B cell (primary cell): ENCODE measurements at regions not wholly inside any gene's neighbourhood (a gene's known extent, or its start where the extent isn't known, plus 50 kb on each side); places are given as distances from the start of the nearest gene placed in this dataset.

Experiments
- ATAC-seq: fragments of 200-7000 bp; cut with Tn5 transposase; one replicate; pipeline ENCODE4 v1.10.0; 2021; ENCODE audit warnings: low read depth, mild to moderate bottlenecking, moderate number of reproducible peaks, moderate library complexity
- CTCF ChIA-PET: fragments of 350-600 bp; sonication (Branson Sonifier 250); formaldehyde crosslinking; loops from one replicate; lab custom pipeline; 2021; ENCODE audit warnings: antibody characterized with exemption, inconsistent platforms; lab: Charles Lee
- POLR2A ChIA-PET: fragments of 350-600 bp; sonication (Branson Sonifier 250); formaldehyde crosslinking; loops from one replicate; lab custom pipeline; 2021; ENCODE audit warnings: antibody characterized with exemption; lab: Charles Lee
- DNase-seq: peaks from one replicate; pipeline ENCODE4 v3.0.0; 2013
- H2AFZ ChIP-seq: 2 replicates; pipeline ENCODE4 v1.6.1; 2012; ENCODE audit warnings: mild to moderate bottlenecking, low read depth, low read length; ENCODE audit not compliant: insufficient read depth, poor library complexity, severe bottlenecking
- H3K27ac ChIP-seq, 2 donors: 1 replicate in 1 of 2; 2 replicates in 1 of 2; pipeline ENCODE4 v1.5.1; 2012 to 2013; ENCODE audit warnings: low read length in 2 of 2, mild to moderate bottlenecking in 2 of 2, moderate library complexity in 1 of 2
- H3K27me3 ChIP-seq, 4 experiments: fragments of 200-600 bp in 1 of 4; sonication (generic) in 1 of 4; replicated peaks in 1 of 4; 1 replicate in 2 of 4; 2 replicates in 2 of 4; pipeline versions ENCODE4 v1.6.1 to v1.7.0; 2013 to 2016; ENCODE audit warnings: low read length in 3 of 4, mild to moderate bottlenecking in 2 of 4, mixed read lengths in 1 of 4, moderate library complexity in 1 of 4; ENCODE audit not compliant: insufficient read depth in 4 of 4, control insufficient read depth in 3 of 4; ENCODE audit errors: control extremely low read depth in 1 of 4
- H3K36me3 ChIP-seq, 2 experiments: replicated peaks in 1 of 2; 1 replicate in 1 of 2; 2 replicates in 1 of 2; pipeline versions ENCODE4 v1.6.1 to v1.7.1; 2013; ENCODE audit warnings: low read length in 1 of 2; ENCODE audit not compliant: insufficient read depth in 2 of 2, control insufficient read depth in 1 of 2; ENCODE audit errors: control extremely low read depth in 1 of 2, extremely low read depth in 1 of 2
- H3K4me1 ChIP-seq, 2 donors: fragments of 200-600 bp in 1 of 2; sonication (generic) in 1 of 2; 1 replicate in 1 of 2; 2 replicates in 1 of 2; pipeline versions ENCODE4 v1.5.1 to v1.6.1; 2013 to 2017; ENCODE audit warnings: low read length in 2 of 2; ENCODE audit not compliant: control insufficient read depth in 2 of 2, insufficient read depth in 2 of 2
- H3K4me2 ChIP-seq: replicated peaks from 2 replicates; pipeline ENCODE3; 2012; ENCODE audit warnings: mild to moderate bottlenecking, low read depth, low read length; ENCODE audit not compliant: poor library complexity, severe bottlenecking
- H3K4me3 ChIP-seq, 5 experiments: fragments of 200-600 bp in 1 of 5; sonication (generic) in 1 of 5; 1 replicate in 3 of 5; 2 replicates in 2 of 5; pipeline versions ENCODE4 v1.5.1 to v1.7.0; 2011 to 2016; ENCODE audit warnings: low read length in 4 of 5, mild to moderate bottlenecking in 4 of 5, low read depth in 2 of 5, control low read depth in 1 of 5, moderate library complexity in 1 of 5; ENCODE audit not compliant: insufficient read depth in 1 of 5; ENCODE audit errors: control extremely low read depth in 1 of 5, extremely low read depth in 1 of 5
- H3K79me2 ChIP-seq: fragments of 200-600 bp; sonication (generic); one replicate; pipeline ENCODE4 v1.6.0; 2016; ENCODE audit warnings: low read length; ENCODE audit not compliant: control insufficient read depth, insufficient read depth
- H3K9ac ChIP-seq: fragments of 200-600 bp; sonication (generic); 2 replicates; pipeline ENCODE4 v1.6.1; 2017; ENCODE audit warnings: mild to moderate bottlenecking, low read length, moderate library complexity
- H3K9me3 ChIP-seq, 3 donors: one replicate each; pipeline versions ENCODE4 v1.6.1 to v1.7.1; 2013; ENCODE audit warnings: low read length in 2 of 3; ENCODE audit not compliant: control insufficient read depth in 2 of 3, insufficient read depth in 1 of 3; ENCODE audit errors: control extremely low read depth in 1 of 3
- H4K20me1 ChIP-seq: 2 replicates; pipeline ENCODE4 v1.6.0; 2012; ENCODE audit warnings: mild to moderate bottlenecking, low read length; ENCODE audit not compliant: insufficient read depth, control insufficient read depth, poor library complexity, severe bottlenecking
- H3K27ac Mint-ChIP-seq: one replicate; pipeline ENCODE4 v1.8.0; 2021; ENCODE audit warnings: mixed read lengths
- H3K27me3 Mint-ChIP-seq: one replicate; pipeline ENCODE4 v1.8.0; 2021; ENCODE audit warnings: mixed read lengths
- H3K4me1 Mint-ChIP-seq: one replicate; pipeline ENCODE4 v1.8.0; 2021; ENCODE audit warnings: mixed read lengths
- H3K4me3 Mint-ChIP-seq: one replicate; pipeline ENCODE4 v1.8.0; 2021; ENCODE audit warnings: mixed read lengths
- H3K9me3 Mint-ChIP-seq: one replicate; pipeline ENCODE4 v1.8.0; 2022; ENCODE audit warnings: mixed read lengths; ENCODE audit not compliant: insufficient read depth
- CTCF ChIP-seq: fragments of 200-600 bp; IDR thresholded peaks from one replicate; pipeline ENCODE4 v1.8.0; 2022; ENCODE audit warnings: antibody characterized with exemption, mild to moderate bottlenecking
- EZH2 ChIP-seq: IDR thresholded peaks from 2 replicates; pipeline ENCODE4 v1.6.1; 2012; ENCODE audit warnings: borderline replicate concordance, low read depth, mild to moderate bottlenecking, moderate library complexity, low read length; ENCODE audit not compliant: insufficient read depth, poor library complexity, severe bottlenecking
- WGBS: methylation state at CpG from one replicate; pipeline ENCODE4 v1.1.5; 2013; ENCODE audit warnings: missing lambda C conversion rate; ENCODE audit not compliant: insufficient coverage; 5-methylcytosine and 5-hydroxymethylcytosine counted together
- intact Hi-C: fragments of 100-400 bp; cut with micrococcal nuclease; formaldehyde crosslinking; loops from one replicate; pipeline ENCODE4 v1.10.0; 2022

DNA sequence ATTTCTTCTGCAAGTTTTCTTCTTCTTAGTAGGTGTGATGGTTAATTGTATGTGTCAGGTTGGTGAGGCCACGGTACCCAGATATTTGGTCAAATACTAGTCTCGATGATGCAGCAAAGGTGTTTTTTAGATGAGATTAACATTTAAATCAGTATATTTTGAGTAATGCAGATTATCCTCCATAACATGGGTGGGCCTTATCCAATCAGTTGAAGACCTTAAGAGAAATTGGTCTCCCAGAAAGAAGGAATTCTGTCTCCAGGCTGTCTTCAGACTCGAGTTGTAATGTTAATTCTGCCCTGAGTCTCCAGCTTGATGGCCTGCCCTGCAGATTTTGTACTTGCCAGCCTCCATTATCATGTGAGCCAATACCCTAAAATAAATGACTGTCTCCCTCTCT lies 122.5 kb upstream of the TSPAN5 start:
- peaks cover 32% of the 10 kb centered on the region for H3K27me3 Mint-ChIP-seq

DNA sequence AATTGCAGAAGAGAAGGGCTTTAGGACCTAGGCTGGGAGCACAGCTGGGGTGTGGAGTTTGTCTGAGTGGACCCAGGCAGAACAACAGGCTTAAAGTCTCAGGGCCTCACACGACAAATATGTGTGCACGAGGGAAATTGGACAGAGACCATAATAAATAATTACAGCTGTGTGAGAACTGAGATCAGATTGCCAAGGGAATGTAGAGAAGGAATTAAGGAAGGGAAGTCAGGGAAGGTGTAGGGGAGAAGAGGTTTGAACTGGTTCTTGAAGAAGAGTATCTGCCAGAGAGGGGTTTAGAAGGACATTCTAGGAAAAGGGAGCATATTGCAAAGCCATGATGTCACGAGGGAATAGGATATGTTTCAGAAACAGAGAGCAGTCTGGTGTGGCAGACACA lies 120.7 kb upstream of the TSPAN5 start:
- peaks cover 29% of the 10 kb centered on the region for H3K27me3 Mint-ChIP-seq
- POLR2A ChIA-PET = no interaction called here
- H3K9ac ChIP-seq = no peak overlapping the region
- no peak overlapping the region for H3K27ac ChIP-seq
- intact Hi-C loops = no loop called here
- H3K36me3 ChIP-seq = no peaks in the 10 kb centered on the region
- no peaks in the 10 kb centered on the region for H3K27me3 ChIP-seq
- no peaks in the 10 kb centered on the region for H3K4me1 Mint-ChIP-seq
- no peak overlapping the region for H3K4me3 Mint-ChIP-seq
- ATAC-seq = no peak
- no peak overlapping the region for H3K4me2 ChIP-seq
- no peak for DNase-seq
- no peak overlapping the region for H3K4me3 ChIP-seq
- no peak overlapping the region for H3K27ac Mint-ChIP-seq
- H4K20me1 ChIP-seq = no peaks in the 10 kb centered on the region
- no peak overlapping the region for H2AFZ ChIP-seq
- H3K79me2 ChIP-seq = no peaks in the 10 kb centered on the region
- no peaks in the 10 kb centered on the region for H3K4me1 ChIP-seq
- CTCF ChIA-PET = no interaction called here
- TF ChIP-seq EZH2 (no peak), CTCF (no peak)
- 95% methylated on average over 3 of the region's 3 CpGs for WGBS
- no peaks in the 10 kb centered on the region for H3K9me3 ChIP-seq
- peaks cover 3% of the 10 kb centered on the region for H3K9me3 Mint-ChIP-seq

More for the DNA sequence above, 122.5 kb upstream of the TSPAN5 start:
- H3K4me3 ChIP-seq = no peak overlapping the region
- H3K9me3 ChIP-seq = no peaks in the 10 kb centered on the region
- ChIA-PET POLR2A (no interaction called here), CTCF (no interaction called here)
- TF ChIP-seq EZH2 (no peak), CTCF (no peak)
- no peaks in the 10 kb centered on the region for H4K20me1 ChIP-seq
- H3K36me3 ChIP-seq = no peaks in the 10 kb centered on the region
- no peak overlapping the region for H3K4me2 ChIP-seq
- no peak overlapping the region for H3K9ac ChIP-seq
- Mint-ChIP-seq H3K4me3 (no peak overlapping the region), H3K4me1 (no peaks in the 10 kb centered on the region), H3K9me3 (no peaks in the 10 kb centered on the region), H3K27ac (no peak overlapping the region)
- no peaks in the 10 kb centered on the region for H3K4me1 ChIP-seq
- no peak for DNase-seq
- H3K79me2 ChIP-seq = no peaks in the 10 kb centered on the region
- 67% methylated on average over 1 of the region's 3 CpGs for WGBS
- no peak overlapping the region for H2AFZ ChIP-seq
- intact Hi-C loops = no loop called here
- H3K27me3 ChIP-seq = no peaks in the 10 kb centered on the region
- ATAC-seq = no peak
- H3K27ac ChIP-seq = no peak overlapping the region
